NB4 (cell line): ENCODE measurements at regions not wholly inside any gene's neighbourhood (a gene's known extent, or its start where the extent isn't known, plus 50 kb on each side); places are given as distances from the start of the nearest gene placed in this dataset.

ENCODE experiments used
- DNase-seq: peaks from one replicate; pipeline ENCODE4 v3.0.0; 2010; ENCODE audit warnings: low read depth
- H3K4me3 ChIP-seq: one replicate; pipeline ENCODE4 v1.5.1; 2011; ENCODE audit warnings: mild to moderate bottlenecking, low read depth, low read length, moderate library complexity
- MYC ChIP-seq: IDR thresholded peaks from 2 replicates; pipeline ENCODE4 v1.6.1; 2011; ENCODE audit warnings: low read depth, low read length
- POLR2A ChIP-seq: IDR thresholded peaks from 2 replicates; pipeline ENCODE4 v1.6.1; 2011; ENCODE audit warnings: mild to moderate bottlenecking; ENCODE audit not compliant: insufficient read length; ENCODE audit errors: extremely low read depth
- TF ChIP-seq, protein P1 (sequence below): IDR thresholded peaks from one replicate; pipeline ENCODE4 v1.5.1; 2012; ENCODE audit warnings: low read depth, low read length
- TF ChIP-seq, protein P2 (sequence below): IDR thresholded peaks from 2 replicates; pipeline ENCODE4 v1.6.1; 2011; ENCODE audit warnings: low read depth, low read length

DNA sequence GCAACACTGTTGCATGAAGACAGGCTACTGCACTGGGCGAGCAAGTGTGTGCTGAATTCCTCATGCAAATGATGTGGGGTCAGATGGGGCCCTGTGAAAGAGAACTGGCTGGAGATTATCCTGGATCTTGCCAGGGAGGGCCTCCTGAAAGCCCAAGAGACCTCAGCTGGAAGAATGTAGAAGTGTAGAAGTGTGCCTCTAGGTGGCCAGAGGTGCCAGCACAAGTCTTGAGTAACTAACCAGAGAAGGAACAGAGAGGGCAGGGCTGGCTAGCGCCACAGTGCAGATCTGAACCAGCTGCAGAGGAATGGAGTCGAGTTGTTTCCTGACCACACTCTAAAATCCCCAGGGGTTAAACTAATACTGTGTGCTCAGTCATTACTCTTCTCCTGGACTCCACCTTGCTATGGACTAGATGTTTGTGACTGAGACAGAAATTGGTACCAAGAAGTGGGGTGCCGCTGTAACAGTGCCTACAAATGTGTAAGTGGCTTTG, 399.3 kb downstream of the LRATD1 start:
- no peak for DNase-seq
- no peak overlapping the region for H3K4me3 ChIP-seq
- TF ChIP-seq, protein P1, sequence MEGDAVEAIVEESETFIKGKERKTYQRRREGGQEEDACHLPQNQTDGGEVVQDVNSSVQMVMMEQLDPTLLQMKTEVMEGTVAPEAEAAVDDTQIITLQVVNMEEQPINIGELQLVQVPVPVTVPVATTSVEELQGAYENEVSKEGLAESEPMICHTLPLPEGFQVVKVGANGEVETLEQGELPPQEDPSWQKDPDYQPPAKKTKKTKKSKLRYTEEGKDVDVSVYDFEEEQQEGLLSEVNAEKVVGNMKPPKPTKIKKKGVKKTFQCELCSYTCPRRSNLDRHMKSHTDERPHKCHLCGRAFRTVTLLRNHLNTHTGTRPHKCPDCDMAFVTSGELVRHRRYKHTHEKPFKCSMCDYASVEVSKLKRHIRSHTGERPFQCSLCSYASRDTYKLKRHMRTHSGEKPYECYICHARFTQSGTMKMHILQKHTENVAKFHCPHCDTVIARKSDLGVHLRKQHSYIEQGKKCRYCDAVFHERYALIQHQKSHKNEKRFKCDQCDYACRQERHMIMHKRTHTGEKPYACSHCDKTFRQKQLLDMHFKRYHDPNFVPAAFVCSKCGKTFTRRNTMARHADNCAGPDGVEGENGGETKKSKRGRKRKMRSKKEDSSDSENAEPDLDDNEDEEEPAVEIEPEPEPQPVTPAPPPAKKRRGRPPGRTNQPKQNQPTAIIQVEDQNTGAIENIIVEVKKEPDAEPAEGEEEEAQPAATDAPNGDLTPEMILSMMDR = no peak
- TF ChIP-seq MYC (no peak), POLR2A (no peak)
- TF ChIP-seq, protein P2, sequence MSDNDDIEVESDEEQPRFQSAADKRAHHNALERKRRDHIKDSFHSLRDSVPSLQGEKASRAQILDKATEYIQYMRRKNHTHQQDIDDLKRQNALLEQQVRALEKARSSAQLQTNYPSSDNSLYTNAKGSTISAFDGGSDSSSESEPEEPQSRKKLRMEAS = no peak

DNA sequence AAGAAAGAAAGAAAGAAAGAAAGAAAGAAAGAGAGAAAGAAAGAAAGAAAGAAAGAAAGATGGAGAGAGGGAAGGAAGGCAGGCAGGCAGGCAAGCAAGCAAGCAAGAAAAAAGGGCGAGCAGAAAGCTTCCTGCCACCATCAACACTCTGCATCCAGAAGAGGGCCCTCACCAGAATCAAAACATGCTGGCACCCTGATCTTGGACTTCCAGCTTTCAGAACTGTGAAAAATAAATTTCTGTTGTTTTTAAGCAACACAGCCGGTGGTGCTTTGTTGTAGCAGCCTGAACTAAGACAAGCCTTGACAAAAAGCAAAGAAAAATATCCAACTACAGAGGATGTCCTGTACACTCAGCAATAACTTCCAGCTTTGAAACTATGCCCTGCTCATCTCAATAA, 401.7 kb downstream of the LRATD1 start:
- H3K4me3 ChIP-seq = no peak overlapping the region
- TF ChIP-seq, protein P1 = no peak
- TF ChIP-seq MYC (no peak), POLR2A (no peak)
- TF ChIP-seq, protein P2 = no peak
- no peak for DNase-seq

DNA sequence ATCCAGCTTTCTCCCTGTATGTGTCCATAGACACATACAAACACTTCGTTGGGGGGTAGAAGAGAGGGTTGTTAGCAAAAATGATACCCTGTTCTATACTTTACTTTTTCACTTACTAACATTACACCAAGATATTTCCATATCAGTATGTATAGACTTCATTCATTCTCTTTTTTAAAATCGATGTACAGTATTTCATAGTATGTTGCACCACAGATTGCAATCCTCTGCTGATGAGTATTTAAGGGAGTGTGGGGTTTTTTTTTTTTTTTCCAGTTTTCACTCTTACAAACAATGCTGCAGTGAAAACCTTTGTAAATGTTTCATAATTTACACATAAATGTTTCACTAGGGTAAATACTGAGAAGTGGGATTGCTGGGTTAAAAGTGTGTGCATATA, 402.3 kb downstream of the LRATD1 start:
- DNase-seq = no peak
- TF ChIP-seq, protein P2 = no peak
- TF ChIP-seq POLR2A (no peak), MYC (no peak)
- TF ChIP-seq, protein P1 = no peak
- no peak overlapping the region for H3K4me3 ChIP-seq

GRCh38 chr2:15038366-15039364, 406.1 kb downstream of the LRATD1 start:
- H3K4me3 ChIP-seq = no peak overlapping the region
- no peak for DNase-seq
- TF ChIP-seq, protein P2 = no peak
- TF ChIP-seq MYC = no peak

DNA sequence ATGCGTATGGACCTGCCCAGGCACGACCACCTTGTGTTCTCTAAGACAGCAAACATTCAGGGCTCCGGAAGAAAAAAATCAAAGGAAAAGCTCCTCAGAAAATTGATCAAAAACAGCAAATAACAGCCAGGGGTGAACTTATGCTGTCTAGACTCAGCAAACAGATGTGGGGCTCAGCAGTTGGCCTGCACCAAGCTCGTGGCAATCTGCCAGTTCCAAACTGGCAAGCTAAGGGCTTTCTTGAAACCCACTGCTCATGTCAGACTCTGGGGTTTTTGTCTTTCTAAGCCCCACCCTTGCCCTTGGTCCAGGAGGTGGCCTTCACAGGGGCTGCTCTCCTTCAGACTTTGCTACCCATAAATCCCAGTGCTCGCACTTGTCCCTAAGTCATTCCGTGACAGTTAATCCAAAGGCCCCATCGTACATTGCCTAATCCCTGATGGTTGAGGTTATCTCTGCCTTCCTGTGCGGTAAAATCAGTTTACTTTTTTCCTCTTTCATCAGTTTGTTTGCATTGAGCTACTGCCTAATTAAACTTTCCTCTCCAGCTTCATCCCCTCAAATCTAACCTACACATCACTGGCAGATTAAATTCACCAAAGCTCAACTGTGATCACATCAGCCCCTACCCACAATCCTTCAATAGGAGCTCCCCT, 408.0 kb downstream of the LRATD1 start:
- TF ChIP-seq MYC (no peak), POLR2A (no peak)
- TF ChIP-seq, protein P2 = no peak
- TF ChIP-seq, protein P1 = no peak
- H3K4me3 ChIP-seq = no peak overlapping the region
- DNase-seq = no peak

DNA sequence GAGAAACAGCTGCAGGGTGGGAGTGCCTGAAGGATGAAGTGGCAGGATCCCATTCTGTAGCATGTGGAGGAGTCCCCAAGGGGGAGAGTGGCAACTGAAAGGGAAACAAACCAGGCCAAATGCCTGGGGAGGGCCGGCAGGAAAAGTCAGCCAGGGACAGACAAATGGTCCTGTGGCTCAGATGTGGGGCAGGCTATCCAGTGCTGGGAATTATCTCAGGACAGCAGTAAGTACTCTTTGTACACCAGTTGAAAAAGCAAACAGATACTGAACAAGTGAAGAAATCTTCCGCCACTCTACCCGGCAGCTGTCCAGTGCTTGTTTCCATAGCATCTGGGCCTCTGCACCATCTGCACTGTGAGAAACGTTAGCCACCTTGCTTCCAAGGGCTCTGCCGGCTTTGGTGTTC, 408.9 kb downstream of the LRATD1 start:
- DNase-seq = no peak
- TF ChIP-seq, protein P2 = no peak
- TF ChIP-seq, protein P1 = no peak
- no peak for TF ChIP-seq MYC
- no peak for TF ChIP-seq POLR2A
- no peak overlapping the region for H3K4me3 ChIP-seq
